ENCODE measurements at regions not wholly inside any gene's neighbourhood (a gene's known extent, or its start where the extent isn't known, plus 50 kb on each side); places are given as distances from the start of the nearest gene placed in this dataset.
"Not testable (repeated sequence)": the region's sequence is repeated elsewhere in the genome, so short reads cannot be mapped to it uniquely, and the experiment has no call there.

DNA sequence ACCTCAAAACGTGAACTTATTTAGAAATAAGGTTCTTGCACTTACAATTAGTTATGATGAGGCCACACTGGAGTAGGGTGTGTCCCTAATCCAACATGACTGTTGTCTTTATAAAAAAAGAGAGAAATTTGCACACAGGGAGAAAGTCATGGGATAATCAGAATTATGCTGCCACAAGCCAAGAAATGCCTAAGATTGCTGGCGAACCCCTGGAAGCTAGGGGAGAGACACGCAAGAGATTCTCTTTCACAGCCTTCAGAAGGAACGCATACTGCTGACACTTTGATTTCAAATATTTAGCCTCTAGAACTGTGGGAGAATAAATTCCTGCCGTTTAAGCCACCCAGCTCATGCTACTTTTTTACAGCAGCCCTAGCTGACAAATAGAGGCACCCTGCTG, 138.3 kb downstream of the CCDC71L start:
- no peak for FAIRE-seq

DNA sequence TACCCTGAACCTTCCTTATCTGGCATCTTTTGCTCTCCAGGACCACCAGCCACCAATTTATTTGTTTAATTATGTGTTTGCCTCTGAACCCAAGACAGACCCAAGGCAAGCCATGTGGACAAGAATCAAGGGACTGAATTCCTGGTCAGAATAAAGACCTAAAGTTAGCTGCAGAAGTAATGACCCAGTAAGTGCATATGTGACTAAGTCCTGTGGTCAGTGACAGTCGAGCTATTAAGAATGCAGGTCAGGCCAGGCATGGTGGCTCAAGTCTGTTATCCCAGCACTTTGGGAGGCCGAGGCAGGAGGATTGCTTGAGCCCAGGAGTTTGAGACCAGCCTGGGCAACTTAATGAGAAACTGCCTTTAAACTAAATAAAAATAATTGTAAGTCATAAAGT, 139.4 kb downstream of the CCDC71L start:
- FAIRE-seq: no peak

DNA sequence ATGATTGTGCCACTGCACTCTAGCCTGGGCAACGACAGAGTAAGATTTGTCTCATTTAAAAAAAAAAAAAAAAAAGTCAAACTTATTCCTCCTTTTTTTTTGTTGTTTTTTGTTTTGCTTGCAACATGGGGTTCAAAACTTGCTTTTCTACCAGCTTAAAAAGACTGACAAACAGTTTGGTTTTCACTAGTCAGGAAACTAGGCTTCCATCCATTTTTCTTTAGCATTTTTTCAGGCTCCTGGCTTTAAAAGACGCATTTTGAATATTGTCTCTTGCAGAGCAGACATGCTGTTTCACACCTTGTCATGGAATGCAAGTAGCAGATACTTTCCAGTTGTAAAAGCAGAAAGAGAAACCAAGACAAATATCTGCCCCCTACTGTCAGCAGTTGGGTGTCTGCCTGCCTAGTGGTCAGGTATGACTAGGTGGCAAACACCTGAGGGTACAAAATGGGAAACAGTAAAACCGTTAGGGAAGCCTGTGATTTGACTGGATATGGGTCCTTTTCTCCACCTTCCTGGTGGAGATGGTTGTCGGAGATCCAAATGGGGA, 139.9 kb downstream of the CCDC71L start:
- FAIRE-seq: no peak

DNA sequence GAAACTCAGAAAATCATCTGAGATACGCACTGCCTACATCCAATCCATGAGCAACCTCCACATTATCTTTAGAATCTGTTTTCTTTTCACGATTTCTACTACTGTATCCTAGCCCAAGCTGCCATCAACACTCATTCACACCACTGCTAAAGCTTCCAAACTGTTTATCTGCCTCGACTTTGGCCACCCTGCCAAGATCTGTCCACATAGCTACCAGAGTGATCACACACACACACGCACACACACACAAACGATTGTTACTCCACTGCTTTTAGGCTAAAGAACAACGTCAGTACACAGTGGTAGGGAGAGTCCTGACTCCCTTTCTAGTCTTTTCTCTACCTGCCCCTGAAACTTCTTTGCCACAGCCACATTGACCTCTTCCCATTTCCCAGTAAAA, 142.0 kb downstream of the CCDC71L start:
- no peak for FAIRE-seq

DNA sequence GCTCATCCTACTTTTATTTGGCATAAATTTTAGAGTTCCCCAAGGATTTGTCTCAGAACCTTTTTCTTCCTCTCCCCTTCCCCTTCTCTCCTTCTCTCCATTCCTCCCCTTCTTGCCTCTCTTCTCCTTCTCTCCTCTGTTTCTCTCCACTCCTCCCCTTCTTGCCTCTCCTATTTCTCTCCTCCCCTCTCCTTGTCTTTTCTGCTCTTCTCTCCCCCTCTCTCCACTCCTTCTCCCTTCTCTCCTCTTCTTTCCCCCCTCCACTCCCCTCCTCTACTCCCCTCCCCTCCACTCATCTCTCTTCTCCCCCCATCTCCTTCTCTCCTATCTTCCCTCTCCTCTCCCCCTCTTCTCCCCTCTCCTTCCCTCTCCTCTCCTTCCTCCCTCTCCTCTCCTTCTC, 142.7 kb downstream of the CCDC71L start:
- no peak for FAIRE-seq

DNA sequence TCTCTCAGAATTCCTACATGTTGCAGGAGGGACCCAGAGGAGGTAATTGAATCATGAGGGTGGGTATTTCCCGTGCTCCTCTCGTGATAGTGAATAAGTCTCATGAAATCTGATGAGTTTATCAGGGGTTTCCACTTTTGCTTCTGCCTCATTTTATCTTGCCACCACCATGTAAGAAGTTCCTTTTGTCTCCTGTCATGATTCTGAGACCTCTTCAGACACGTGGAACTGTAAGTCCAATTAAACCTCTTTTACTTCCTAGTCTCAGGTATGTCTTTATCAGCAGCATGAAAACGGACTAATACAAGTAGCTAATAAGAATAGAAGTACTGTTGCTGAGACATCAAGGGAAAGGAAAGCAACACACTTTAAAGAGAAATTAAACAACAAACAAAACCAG, 143.4 kb downstream of the CCDC71L start:
- FAIRE-seq: no peak

DNA sequence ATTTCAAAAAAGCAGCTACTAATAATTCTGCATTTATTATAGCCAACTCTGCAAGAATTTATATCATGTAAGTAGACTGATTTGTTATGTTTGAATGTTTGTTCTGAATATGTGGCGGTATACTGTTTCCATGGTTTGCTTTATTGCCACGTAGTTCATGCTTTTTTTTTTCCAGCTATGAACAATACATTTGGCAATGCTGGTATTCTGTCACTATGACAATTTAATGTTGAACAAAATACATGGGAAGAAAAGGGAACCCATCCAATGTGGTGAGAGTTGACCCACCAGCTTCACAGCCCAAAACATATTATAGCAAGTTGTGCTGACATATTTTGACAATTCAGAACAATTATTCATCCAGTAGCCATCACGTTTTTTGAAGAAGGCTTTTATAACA, 145.6 kb downstream of the CCDC71L start:
- FAIRE-seq: no peak

DNA sequence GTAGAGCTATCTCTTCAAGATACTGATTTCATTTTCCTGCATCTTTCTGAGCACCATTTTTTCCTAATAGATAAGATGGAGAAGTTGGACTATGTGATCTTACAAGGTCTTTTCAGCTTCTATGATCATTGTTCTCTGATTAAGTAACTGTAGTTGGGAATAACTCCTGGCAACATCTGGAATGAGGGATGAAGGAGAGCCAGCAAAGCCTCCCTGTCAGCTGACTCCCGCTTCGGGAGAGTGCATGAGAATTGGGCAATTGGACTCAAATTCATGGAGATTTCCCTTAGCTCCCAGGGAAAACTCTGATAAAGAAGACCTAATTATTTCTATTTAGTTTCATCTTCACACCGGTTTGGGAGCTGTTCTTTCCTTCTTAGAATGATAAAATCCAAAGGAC, 146.1 kb downstream of the CCDC71L start:
- FAIRE-seq: no peak

DNA sequence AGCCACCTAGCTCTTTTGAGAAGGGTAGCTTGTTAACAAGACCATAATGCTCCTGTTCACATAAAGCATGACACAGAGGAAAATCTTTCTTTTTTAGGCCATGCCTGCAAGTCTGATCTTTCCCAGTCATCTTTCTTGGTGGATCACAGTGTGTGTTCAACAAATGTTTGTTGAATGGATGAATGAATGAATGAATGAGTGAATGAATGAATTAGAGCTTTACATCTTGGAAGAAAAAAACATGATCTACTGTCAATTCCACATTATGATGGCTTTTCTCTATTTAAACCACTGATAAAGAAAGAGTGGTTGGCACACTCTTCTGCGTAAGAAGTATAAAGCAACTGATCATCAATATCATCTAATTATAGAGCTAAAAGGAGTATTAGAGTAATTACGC, 148.7 kb downstream of the CCDC71L start:
- no peak for FAIRE-seq

DNA sequence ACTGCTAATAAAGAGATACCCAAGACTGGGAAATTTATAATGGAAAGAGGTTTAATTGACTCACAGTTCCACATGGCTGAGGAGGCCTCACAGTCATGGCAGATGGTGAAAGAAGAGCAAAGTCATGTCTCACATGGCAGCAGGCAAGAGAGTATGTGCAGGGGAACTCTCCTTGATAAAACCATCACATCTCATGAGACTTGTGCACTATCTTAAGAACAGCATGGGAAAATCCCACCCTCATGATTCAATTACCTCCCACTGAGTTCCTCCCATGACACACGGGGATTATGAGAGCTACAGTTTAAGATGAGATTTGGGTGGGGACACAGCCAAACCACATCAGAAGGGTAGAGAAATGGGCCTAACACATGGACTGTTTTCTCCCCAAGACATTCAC, 156.3 kb downstream of the CCDC71L start:
- FAIRE-seq: no peak

DNA sequence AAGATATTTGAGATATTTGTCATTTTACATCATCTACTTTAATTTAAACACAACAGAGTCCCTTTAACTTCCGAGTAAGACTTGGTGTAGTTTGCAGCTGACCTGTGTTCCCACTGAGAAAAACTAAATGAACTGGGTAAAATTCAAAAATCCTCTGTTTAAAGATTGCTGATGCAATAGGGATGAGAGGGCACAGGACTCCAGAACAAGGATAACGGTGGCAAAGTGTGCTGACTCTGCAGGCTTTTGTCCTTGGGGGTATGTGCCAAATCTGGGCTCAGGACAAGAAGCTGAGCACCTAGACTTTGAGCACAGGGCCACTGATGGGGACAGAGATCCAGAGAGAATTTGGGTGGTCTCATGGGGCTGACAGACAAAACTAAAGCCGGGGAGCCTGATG, 156.8 kb downstream of the CCDC71L start:
- FAIRE-seq: no peak

DNA sequence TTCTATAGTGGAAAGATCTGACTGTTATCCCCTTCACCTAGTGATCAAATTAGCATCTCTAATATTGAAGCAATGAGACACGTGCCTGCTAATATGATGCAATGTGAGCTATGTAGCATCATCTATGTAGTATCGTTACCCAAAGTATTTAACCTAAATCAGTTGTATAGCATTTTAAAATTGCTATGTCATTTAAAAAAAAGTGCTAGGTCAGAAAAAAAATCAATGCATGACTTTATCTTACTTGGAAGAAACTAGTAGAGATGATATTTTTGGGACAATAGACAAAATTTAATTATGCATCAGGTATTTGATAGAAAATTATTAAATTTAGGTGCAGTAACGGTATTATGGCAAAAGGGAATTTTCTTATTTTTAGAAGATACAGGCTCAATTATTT, 157.3 kb downstream of the CCDC71L start:
- FAIRE-seq: no peak

DNA sequence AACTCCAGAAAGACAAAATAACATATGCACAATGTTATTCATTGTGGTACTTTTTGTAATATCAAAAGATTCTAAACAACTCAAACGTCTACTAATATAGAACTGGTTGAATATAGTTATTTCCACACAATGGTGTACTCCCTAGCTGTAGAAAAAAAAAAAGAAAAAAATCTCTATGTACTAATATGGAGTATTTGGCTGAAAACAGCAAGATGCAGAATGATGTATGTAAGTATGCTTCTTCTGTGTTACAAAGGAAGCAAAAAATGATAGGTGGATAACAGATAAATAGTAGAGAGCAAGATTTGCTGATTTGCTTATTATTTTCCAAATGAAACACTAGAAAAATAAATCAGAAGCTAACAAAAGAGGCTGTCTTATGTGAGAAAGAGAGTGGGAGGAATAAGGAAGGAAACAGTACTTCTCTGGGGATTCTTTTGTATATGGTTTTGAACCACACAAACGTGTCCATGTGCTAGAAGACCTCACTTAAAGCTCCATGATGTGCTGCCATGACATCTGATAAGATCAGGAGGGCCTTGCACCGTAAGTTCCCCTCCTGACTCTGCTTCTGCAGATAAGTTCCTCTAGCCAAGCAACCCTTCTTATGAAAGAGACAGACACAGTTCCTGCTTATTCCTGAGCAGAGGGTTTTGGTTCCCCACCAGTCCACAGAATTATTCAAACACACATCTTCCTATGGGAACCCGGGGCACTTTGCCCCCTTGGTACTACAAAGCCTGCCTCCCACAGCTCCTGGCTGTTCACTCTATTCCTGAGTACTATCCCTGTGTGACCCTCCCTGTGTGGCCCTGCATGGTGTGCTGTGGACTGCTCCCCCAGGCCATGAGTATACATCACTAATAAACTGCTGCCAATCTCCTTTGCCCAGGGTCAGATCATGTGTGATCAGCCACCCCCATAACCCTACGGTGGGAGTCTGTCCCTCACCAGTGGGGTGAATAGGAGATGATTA, 159.1 kb downstream of the CCDC71L start:
- FAIRE-seq: no peak

DNA sequence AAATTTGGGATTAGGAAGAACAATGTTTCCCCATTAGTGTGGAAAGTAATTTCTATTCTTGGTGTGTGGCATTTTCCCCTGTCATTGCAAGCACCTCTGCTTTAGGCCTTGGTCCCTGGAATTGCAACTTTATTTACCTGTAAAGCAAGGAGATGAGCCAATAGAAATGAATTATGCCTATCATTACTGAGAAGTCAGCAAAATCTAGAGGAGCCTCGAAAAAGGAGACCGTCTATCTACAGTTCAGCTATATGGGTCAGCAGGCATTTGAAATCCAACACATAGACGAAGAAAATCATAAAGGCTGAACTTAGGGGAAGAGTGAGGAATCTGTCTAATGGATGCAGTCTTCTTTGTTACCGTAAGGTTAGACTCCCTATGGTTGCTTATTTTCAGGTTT, 161.1 kb downstream of the CCDC71L start:
- no peak for FAIRE-seq

DNA sequence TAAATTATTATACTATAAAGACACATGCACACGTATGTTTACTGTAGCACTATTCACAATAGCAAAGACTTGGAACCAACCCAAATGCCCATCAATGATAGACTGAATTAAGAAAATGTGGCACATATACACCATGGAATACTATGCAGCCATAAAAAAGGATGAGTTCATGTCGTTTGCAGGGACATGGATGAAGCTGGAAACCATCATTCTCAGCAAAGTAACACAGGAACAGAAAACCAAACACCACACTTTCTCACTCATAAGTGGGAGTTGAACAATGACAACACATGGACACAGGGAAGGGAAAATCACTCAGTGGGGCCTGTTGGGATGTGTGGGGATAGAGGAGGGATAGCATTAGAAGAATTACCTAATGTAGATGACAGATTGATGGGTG, 163.0 kb downstream of the CCDC71L start:
- not testable (repeated sequence) for FAIRE-seq

DNA sequence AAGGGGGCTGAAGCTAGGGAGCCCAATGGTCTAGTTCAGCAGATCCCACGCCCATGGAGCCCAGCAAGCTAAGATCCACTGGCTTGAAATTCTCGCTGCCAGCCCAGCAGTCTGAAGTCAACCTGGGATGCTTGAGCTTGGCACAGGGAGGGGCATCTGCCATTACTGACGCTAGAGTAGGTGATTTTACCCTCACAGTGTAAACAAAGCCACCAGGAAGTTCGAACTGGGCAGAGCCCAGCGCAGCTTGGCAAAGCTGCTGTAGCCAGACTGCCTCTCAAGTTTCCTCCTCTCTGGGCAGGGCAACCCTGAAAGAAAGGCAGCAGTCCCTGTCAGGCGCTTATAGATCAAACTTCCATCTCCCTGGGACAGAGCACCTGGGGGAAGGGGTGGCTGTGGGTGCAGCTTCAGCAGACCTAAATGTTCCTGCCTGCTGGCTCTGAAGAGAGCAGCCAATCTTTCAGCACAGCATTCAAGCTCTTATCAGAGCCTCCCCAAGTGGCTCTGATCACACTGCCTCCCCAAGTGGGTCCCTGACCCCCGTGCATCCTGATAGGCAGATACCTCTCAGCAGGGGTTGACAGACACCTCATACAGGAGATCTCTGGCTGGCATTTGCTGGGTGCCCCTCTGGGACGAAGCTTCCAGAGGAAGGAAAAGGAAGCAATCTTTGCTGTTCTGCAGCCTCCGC, 167.8 kb downstream of the CCDC71L start:
- FAIRE-seq: no peak

DNA sequence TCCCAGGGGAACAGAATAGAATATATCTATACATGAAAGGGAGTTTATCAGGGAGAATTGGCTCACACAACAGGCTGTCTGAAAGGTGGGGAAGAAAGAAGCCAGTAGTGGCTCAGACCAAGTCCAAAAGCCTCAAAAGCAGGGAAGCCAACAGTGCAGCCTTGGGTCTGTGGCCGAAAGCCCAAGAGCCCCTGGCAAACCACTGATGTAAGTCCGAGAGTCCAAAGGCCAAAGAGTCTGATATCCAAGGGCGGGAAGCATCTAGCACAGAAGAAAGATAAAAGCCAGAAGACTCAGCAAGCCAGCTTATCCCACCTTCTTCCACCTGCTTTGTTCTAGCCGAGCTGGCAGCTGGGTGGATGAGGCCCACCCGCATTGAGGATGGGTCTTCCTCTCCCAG, 172.5 kb downstream of the CCDC71L start:
- FAIRE-seq: no peak

DNA sequence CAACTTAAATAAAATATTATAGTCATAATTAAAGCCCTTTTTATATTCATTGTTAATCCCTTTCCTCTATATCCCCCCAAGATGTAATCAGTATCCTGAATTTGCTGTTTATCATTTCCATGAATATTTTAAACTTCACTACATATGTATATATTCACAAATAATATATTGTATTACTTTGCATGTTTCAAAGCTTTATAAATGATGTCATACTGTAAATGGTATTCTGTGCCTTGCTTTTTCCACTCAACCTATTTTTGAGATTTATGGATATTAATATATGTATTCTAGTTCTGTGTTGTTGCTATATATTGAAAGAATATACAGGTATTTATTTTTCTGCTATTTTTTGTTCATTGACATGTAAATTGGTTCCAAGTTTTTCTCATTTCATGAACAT, 173.1 kb downstream of the CCDC71L start:
- no peak for FAIRE-seq

DNA sequence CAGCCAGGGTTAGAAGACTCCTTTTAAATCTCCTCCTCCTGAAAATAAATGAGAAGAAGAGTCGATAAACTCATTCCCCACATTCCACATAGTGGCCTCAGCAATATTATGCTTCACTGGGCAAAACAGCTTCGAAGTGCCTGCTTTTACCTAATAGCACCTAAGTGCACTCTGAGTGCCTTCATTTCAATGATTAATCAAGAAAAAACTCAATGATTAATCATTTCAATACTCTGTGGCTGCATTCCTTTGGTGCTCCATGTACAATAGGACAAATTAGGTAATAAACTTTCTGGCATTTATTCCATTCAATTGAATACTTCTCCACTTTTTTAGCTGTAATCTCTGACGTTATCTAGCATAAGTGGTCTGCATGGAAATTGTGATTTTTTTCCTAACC, 174.6 kb downstream of the CCDC71L start:
- FAIRE-seq: no peak

DNA sequence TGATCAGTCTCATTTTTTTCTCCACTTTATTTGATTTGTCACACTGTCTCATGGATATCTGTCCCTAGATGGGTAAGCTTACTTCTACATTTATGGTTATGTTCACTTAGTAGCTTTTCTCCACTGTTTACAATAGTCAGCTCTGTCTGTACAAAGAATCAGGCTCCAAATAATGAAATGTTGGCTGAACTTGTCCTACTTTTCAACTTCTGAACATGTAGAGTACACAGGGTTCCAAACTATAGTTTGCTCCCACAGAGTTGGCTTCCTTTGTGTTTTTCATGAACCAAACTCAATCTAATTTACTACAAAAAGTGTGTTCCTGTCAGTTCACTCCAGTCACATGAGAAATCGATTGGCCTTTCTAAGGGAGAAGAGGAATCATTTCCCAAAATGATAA, 175.0 kb downstream of the CCDC71L start:
- FAIRE-seq: no peak

DNA sequence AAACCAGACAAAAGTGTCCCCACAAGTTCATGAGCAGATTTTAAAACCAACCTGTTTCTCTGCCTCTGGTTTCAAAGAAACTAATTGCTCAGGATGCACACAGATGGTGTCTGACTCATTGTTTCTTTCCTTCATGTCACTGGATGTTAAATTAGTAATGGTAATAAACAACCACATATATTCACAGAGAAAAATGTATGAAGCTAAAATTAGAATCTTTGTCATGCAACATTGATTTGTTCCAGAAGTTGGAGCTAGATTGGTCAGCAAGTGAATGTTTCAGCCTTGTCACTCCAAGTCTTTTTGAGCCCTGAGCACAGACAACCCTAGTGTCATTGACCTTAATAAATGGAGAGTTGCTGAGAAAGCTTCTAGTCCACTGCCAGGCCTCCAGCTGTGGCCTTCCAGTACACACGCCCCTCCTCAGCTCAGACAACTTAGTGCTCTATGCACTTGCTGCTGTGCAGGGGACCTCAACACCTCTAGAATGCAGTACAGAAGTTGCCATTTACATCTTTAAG, 175.9 kb downstream of the CCDC71L start:
- no peak for FAIRE-seq

DNA sequence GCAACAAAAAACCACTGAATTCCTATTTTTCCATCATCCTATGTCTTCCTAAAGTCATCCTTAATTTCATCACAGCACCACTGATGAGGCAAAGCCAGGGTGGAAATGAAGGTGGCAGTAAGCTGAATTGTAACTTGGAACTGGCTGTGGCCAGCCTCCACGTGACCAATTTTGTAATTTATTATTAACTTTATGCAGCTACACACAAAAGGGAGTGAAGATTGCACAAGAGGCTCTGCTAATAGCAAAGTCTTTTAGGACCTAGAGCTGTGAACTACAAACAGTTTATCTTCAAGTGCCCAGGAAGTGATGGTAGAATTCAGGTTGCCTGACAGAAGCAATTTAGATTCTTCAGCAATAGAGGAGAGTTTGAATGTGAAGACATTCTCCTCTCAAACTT, 176.4 kb downstream of the CCDC71L start:
- no peak for FAIRE-seq

DNA sequence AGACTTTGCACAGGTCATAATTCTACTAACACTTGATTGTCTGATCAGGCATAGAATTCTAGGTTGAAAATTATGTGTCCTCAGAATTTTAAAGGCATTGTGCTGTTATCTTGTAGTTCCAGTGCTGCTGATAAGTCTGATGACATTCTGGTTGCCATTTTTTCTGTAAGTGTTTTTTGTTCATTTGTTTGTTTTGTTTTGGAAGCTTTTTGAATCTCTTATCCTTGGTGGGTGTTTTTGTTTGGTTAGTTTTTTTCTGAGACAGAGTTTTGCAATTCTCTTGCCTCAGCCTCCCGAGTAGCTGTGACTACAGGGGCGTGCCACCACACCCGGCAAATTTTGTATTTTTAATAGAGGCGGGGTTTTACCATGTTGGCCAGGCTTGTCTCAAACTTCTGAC, 178.9 kb downstream of the CCDC71L start:
- FAIRE-seq: no peak

DNA sequence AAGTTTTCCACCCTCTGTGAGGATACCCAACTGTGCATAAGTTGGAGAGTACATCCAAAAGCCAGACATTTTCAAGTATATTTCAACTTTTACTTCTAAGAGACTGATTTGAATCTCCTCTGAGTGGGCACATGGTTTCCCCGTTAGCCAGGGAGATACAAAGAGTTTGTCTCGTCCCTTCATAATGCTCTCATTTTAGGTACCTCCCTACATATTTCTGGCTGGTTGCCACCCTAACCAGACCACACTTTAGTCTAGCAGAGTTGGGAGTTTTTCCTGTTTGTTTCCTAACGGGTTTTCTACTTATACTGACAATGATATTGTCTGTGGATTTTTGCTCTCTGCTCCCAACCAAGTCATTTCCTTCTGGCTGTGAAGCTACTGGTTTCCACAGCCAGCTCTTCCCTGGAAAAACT, 180.3 kb downstream of the CCDC71L start:
- no peak for FAIRE-seq
